Psoas muscle (tissue), 7 donors: ENCODE measurements at regions not wholly inside any gene's neighbourhood (a gene's known extent, or its start where the extent isn't known, plus 50 kb on each side); places are given as distances from the start of the nearest gene placed in this dataset.

Experiments used
- ATAC-seq, 4 donors: fragments of 200-7000 bp; cut with Tn5 transposase; one replicate each; pipeline ENCODE4 v1.9.1; 2020; ENCODE audit warnings: moderate library complexity in 3 of 4, mild to moderate bottlenecking in 2 of 4
- DNase-seq, 2 donors: peaks; one replicate each; pipeline ENCODE4 v3.0.0-alpha.2; 2020
- H3K27ac ChIP-seq: fragments of 200-600 bp; one replicate; pipeline ENCODE4 v1.8.0; 2022
- H3K27me3 ChIP-seq, 3 donors: fragments of 200-600 bp in 1 of 3; one replicate each; pipeline versions ENCODE4 v1.6.1 to v1.8.0; 2013 to 2022; ENCODE audit warnings: low read length in 2 of 3, mild to moderate bottlenecking in 2 of 3, moderate library complexity in 1 of 3; ENCODE audit not compliant: insufficient read depth in 3 of 3
- H3K36me3 ChIP-seq, 2 donors: fragments of 200-600 bp in 1 of 2; one replicate each; pipeline versions ENCODE4 v1.6.1 to v1.8.0; 2013 to 2022; ENCODE audit warnings: low read depth in 1 of 2, mild to moderate bottlenecking in 1 of 2, moderate library complexity in 1 of 2; ENCODE audit not compliant: insufficient read depth in 1 of 2
- H3K4me1 ChIP-seq: fragments of 200-600 bp; one replicate; pipeline ENCODE4 v1.8.0; 2022
- H3K4me3 ChIP-seq: fragments of 200-600 bp; one replicate; pipeline ENCODE4 v1.8.0; 2022; ENCODE audit warnings: mild to moderate bottlenecking
- H3K9me3 ChIP-seq: fragments of 200-600 bp; one replicate; pipeline ENCODE4 v1.8.0; 2022
- WGBS, 3 donors: extraction: QIAGEN DNeasy Blood & Tissue Kit; methylation state at CpG; one replicate each; pipeline versions ENCODE4 v1.1.6 to v1.1.7; 2013; 5-methylcytosine and 5-hydroxymethylcytosine counted together
- intact Hi-C, 2 donors: fragments of 100-400 bp; cut with DNase I; formaldehyde crosslinking; loops; one replicate each; pipeline versions ENCODE4 v1.11.0 to v1.14.2; 2022
- TF ChIP-seq, protein P1 (sequence below): fragments of 200-600 bp; IDR thresholded peaks from one replicate; pipeline ENCODE4 v1.8.0; 2022; ENCODE audit warnings: antibody characterized with exemption
- donor health status: healthy with polysubstance abuse.
- donor health status: DM: no; HTN: no; CAD: no; lungs with moderate emphysema.
- donor health status: Bipolar disorder and iron deficiency.
- donor health status: healthy.
- donor health status: DM: yes; HTN: yes; CAD: no.
- donor health status: DM: no; HTN: no; CAD: no.
- donor health status: DM: yes; HTN: yes; CAD: no.

DNA sequence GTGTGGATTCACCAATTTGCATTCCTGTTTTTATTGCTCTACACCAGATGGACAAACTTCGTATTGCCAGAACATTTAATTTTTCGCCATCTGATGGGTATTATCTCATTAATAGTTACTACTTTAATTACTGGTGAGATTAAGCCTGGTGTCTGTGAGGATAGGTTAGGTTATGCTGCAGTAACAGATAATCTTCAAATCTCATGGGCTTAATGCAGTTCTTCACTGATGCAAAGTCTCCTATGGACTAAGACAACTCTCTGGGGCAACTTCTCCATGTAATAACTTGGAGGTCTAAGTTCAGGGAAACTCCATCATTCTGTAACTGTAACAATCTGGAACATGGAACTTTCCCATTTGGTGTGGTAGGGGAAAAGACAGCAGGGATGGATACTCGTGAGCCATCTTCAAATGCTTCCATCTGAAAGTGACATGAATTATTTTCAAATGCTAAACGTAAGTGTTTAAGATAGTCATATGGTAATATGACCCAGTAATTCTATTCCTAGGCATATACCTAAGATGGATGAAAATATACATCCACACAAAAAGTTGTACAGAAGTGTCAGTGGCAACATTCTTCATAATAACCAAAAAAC, 111.6 kb downstream of the LEPR start:
- DNase-seq, result no peak
- ATAC-seq, result no peak
- intact Hi-C loops, result no loop called here

DNA sequence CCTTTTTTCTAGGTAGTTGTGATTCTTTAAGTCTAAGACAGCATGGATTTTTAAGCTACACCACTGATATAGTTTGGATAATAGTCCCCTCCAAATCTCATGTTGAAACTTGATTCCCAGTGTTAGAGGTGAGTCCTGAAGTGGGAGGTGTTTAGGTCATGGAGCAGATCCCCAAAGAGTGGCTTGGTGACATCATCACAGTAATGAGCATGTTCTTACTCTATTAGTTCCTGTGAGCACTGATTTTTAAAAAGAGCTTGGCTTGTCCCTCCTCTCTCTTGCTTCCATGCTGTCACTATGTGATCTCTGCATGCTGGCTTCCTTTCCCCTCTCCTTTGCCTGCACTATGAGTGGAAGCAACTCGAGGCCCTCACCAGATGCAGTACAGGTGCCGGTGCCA, 115.5 kb downstream of the LEPR start:
- Histone ChIP-seq H3K27me3 (no peaks in the 10 kb centered on the region), H3K9me3 (peaks cover 7% of the 10 kb centered on the region), H3K27ac (no peak overlapping the region), H3K4me3 (no peak overlapping the region), H3K36me3 (no peaks in the 10 kb centered on the region), H3K4me1 (no peaks in the 10 kb centered on the region)
- ATAC-seq, result no peak
- TF ChIP-seq, protein P1, sequence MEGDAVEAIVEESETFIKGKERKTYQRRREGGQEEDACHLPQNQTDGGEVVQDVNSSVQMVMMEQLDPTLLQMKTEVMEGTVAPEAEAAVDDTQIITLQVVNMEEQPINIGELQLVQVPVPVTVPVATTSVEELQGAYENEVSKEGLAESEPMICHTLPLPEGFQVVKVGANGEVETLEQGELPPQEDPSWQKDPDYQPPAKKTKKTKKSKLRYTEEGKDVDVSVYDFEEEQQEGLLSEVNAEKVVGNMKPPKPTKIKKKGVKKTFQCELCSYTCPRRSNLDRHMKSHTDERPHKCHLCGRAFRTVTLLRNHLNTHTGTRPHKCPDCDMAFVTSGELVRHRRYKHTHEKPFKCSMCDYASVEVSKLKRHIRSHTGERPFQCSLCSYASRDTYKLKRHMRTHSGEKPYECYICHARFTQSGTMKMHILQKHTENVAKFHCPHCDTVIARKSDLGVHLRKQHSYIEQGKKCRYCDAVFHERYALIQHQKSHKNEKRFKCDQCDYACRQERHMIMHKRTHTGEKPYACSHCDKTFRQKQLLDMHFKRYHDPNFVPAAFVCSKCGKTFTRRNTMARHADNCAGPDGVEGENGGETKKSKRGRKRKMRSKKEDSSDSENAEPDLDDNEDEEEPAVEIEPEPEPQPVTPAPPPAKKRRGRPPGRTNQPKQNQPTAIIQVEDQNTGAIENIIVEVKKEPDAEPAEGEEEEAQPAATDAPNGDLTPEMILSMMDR, result no peak
- 66 to 84% (median 72%) methylated on average over 2 of the region's 2 CpGs for WGBS, 3 donors
- intact Hi-C loops, result no loop called here
- no peak for DNase-seq

More for the DNA sequence above, 111.6 kb downstream of the LEPR start:
- no peak overlapping the region for H3K4me3 ChIP-seq
- H3K36me3 ChIP-seq, result no peaks in the 10 kb centered on the region
- TF ChIP-seq, protein P1, result no peak
- H3K4me1 ChIP-seq, result no peaks in the 10 kb centered on the region
- H3K27me3 ChIP-seq, result no peaks in the 10 kb centered on the region
- 67 to 86% (median 75%) methylated on average over 4 of the region's 4 CpGs for WGBS, 3 donors
- H3K27ac ChIP-seq, result no peak overlapping the region
- peaks cover 7% of the 10 kb centered on the region for H3K9me3 ChIP-seq

DNA sequence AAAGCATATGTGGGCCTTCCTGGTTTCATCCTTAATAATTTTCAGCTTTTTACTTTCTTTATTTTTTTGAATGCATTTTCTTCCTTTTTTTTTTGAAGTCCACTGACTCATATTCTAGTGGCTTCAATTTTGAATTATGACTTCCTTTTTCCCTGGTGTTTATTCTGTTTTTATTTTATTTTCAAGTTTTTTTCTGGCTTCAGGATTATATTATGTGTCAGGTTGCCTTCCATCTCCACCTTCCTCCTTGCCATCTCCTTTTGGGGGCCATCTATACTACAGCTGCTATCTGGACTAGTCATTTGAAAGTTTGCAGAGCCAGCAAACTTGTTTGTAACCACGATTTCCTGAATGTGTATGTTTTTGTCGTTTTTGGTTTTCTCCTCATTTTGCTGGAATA, 117.6 kb downstream of the LEPR start:
- no peaks in the 10 kb centered on the region for H3K4me1 ChIP-seq
- DNase-seq, result no peak
- no peaks in the 10 kb centered on the region for H3K36me3 ChIP-seq
- TF ChIP-seq, protein P1, result no peak
- intact Hi-C loops, result no loop called here
- no peak overlapping the region for H3K4me3 ChIP-seq
- H3K9me3 ChIP-seq, result peaks cover 7% of the 10 kb centered on the region
- H3K27ac ChIP-seq, result no peak overlapping the region
- no peaks in the 10 kb centered on the region for H3K27me3 ChIP-seq
- no peak for ATAC-seq
- 62 to 84% (median 70%) methylated on average over 2 of the region's 2 CpGs for WGBS, 3 donors

DNA sequence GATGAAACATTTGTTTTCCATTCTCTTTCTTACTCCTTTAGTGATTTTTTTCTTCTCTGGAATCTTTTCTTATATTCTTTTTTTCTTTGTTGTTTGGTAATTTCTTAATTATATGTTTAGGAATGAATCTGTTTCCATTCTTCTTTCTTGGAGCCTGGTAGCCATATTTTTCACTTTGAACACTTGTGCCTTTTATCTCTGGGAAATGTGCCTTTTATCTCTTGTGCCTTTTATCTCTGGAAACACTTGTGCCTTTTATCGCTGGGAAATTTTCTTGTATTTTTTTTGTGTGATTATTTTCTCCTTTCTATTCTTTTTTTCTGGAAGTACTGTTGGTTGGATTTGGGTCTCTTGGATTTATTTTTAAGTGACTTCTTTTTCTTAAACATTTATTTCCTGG, 118.2 kb downstream of the LEPR start:
- intact Hi-C loops, result no loop called here
- TF ChIP-seq, protein P1, result no peak
- Histone ChIP-seq H3K9me3 (peaks cover 6% of the 10 kb centered on the region), H3K4me1 (no peaks in the 10 kb centered on the region), H3K27ac (no peak overlapping the region), H3K4me3 (no peak overlapping the region), H3K36me3 (no peaks in the 10 kb centered on the region), H3K27me3 (no peaks in the 10 kb centered on the region)
- ATAC-seq (no peak), DNase-seq (no peak)
- WGBS, 3 donors, result 43 to 76% (median 73%) methylated on average over 1 of the region's 1 CpG
